Astrocyte of the spinal cord (primary cell): ENCODE measurements at regions not wholly inside any gene's neighbourhood (a gene's known extent, or its start where the extent isn't known, plus 50 kb on each side); places are given as distances from the start of the nearest gene placed in this dataset.

Source experiments
- DNase-seq: peaks from one replicate; pipeline ENCODE4 v3.0.0; 2011; ENCODE audit warnings: low read depth, low spot score
- H3K4me3 ChIP-seq: 2 replicates; pipeline ENCODE4 v1.5.1; 2011; ENCODE audit warnings: low read depth, mild to moderate bottlenecking, low read length, moderate library complexity
- CTCF ChIP-seq: IDR thresholded peaks from 2 replicates; pipeline ENCODE4 v1.5.1; 2012; ENCODE audit warnings: low read depth, mild to moderate bottlenecking, low read length, inconsistent platforms
- in situ Hi-C: cut with HindIII; loops from 2 replicates; pipeline ENCODE4 v1.10.0; 2017; ENCODE audit warnings: low sequenced_read_pairs

GRCh38 chr16:19945934-19946333 is 61.3 kb upstream of the GPRC5B start:
- no peak overlapping the region for H3K4me3 ChIP-seq
- in situ Hi-C loops: no loop called here
- DNase-seq: no peak
- no peak for TF ChIP-seq CTCF

- H3K4me3 ChIP-seq: no peak overlapping the region
- in situ Hi-C loops: no loop called here
- no peak for TF ChIP-seq CTCF
- no peak for DNase-seq
Observed at GRCh38 chr16:19940195-19940594, 55.5 kb upstream of the GPRC5B start.

- no peak for TF ChIP-seq CTCF
- in situ Hi-C loops: no loop called here
- no peak for DNase-seq
- no peak overlapping the region for H3K4me3 ChIP-seq
Observed at GRCh38 chr16:19939553-19939952, 54.9 kb upstream of the GPRC5B start.

- no peak for DNase-seq
- H3K4me3 ChIP-seq: no peak overlapping the region
- no peak for TF ChIP-seq CTCF
- in situ Hi-C loops: no loop called here
Observed at GRCh38 chr16:19938536-19938935, 53.9 kb upstream of the GPRC5B start.

GRCh38 chr16:19936441-19936840 is 51.8 kb upstream of the GPRC5B start:
- in situ Hi-C loops: no loop called here
- TF ChIP-seq CTCF: no peak
- no peak overlapping the region for H3K4me3 ChIP-seq
- no peak for DNase-seq

- TF ChIP-seq CTCF: no peak
- in situ Hi-C loops: no loop called here
- no peak overlapping the region for H3K4me3 ChIP-seq
- DNase-seq: no peak
Observed at GRCh38 chr16:19935694-19936093, 51.0 kb upstream of the GPRC5B start.
